Mucosa of descending colon (tissue), 3 donors: ENCODE measurements at regions not wholly inside any gene's neighbourhood (a gene's known extent, or its start where the extent isn't known, plus 50 kb on each side); places are given as distances from the start of the nearest gene placed in this dataset. TPM values are rescaled to one million over a fixed set of nuclear protein-coding genes. Genes with fewer than 3 reads are reported as not detected.

Experiments
- ATAC-seq: fragments of 200-7000 bp; cut with Tn5 transposase; one replicate; pipeline ENCODE4 v1.9.1; 2020; ENCODE audit warnings: mild to moderate bottlenecking, moderate library complexity
- DNase-seq, 3 donors: peaks; one replicate each; pipeline ENCODE4 v3.0.0-alpha.2; 2020
- H3K36me3 ChIP-seq: fragments of 200-600 bp; one replicate; pipeline ENCODE4 v1.8.0; 2021; ENCODE audit warnings: low read depth, mild to moderate bottlenecking
- H3K4me1 ChIP-seq: fragments of 200-600 bp; one replicate; pipeline ENCODE4 v1.8.0; 2021; ENCODE audit warnings: low read depth, mild to moderate bottlenecking
- H3K4me3 ChIP-seq: fragments of 200-600 bp; one replicate; pipeline ENCODE4 v1.8.0; 2021; ENCODE audit warnings: mild to moderate bottlenecking
- H3K9me3 ChIP-seq: fragments of 200-600 bp; one replicate; pipeline ENCODE4 v1.8.0; 2021; ENCODE audit warnings: mild to moderate bottlenecking
- intact Hi-C, 2 donors: fragments of 100-400 bp; cut with DNase I in 1 of 2; cut with micrococcal nuclease in 1 of 2; formaldehyde crosslinking; loops; one replicate each; pipeline versions ENCODE4 v1.11.0 to v1.11.1; 2022; cut with DNase I, micrococcal nuclease
- microRNA-seq: library from miRNA; unstranded; fragments of <30 nt; microRNA quantifications from one replicate; pipeline ENCODE4, GENCODE V29; 2019
- TF ChIP-seq, protein P1 (sequence below): fragments of 200-600 bp; IDR thresholded peaks from one replicate; pipeline ENCODE4 v1.8.0; 2022; ENCODE audit warnings: antibody characterized with exemption, mild to moderate bottlenecking
- donor health status: DM: no; HTN: no; CAD: no; lungs with moderate emphysema.
- donor health status: DM: no; HTN: no; CAD: no.
- donor health status: DM: no; HTN: yes; CAD: no.

DNA sequence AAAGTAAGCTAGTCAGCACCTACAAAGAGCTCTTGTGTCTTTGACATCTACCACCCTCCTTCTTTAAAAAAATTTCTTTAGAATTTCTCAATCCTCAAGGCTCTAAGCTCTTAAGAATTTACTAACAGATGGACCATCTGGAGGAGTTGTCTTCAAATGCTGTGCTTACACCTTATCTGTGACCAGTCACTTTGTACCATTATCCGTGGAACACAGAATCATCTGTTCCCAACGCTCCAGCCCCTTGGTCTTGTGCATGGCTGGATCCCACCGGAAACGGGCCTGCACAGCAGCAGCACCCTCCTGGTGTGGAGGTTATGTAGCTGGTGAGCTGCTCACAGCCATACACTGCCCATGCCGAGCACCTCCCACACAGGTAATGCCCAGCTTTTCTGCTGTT is 89.0 kb downstream of the TBX19 start:
- ATAC-seq (no peak), DNase-seq (no peak)
- Histone ChIP-seq H3K4me1 (no peaks in the 10 kb centered on the region), H3K4me3 (no peak overlapping the region), H3K36me3 (no peaks in the 10 kb centered on the region), H3K9me3 (no peaks in the 10 kb centered on the region)
- intact Hi-C loops, result no loop called here
- TF ChIP-seq, protein P1, sequence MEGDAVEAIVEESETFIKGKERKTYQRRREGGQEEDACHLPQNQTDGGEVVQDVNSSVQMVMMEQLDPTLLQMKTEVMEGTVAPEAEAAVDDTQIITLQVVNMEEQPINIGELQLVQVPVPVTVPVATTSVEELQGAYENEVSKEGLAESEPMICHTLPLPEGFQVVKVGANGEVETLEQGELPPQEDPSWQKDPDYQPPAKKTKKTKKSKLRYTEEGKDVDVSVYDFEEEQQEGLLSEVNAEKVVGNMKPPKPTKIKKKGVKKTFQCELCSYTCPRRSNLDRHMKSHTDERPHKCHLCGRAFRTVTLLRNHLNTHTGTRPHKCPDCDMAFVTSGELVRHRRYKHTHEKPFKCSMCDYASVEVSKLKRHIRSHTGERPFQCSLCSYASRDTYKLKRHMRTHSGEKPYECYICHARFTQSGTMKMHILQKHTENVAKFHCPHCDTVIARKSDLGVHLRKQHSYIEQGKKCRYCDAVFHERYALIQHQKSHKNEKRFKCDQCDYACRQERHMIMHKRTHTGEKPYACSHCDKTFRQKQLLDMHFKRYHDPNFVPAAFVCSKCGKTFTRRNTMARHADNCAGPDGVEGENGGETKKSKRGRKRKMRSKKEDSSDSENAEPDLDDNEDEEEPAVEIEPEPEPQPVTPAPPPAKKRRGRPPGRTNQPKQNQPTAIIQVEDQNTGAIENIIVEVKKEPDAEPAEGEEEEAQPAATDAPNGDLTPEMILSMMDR, result no peak

DNA sequence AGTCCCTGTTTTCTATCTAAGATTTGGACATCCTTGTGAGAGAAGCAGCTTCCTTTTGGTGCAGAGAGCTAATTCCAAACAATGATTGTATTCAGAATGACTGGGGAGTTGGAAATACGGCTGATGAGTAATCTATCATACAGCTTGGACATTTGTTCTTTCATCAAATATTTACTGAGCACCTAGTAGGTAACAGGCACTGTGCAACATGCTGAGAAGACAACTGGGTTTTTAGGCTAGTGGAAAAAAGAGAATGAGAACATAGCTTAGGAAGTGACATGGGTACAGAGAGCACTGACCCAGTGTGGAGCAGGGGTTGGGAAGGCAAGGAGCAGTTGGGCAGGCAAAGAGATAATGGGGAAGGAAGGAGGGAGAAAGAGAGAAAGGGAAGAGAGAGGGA is 87.5 kb downstream of the TBX19 start:
- DNase-seq (no peak), ATAC-seq (no peak)
- Histone ChIP-seq H3K4me1 (no peaks in the 10 kb centered on the region), H3K4me3 (no peak overlapping the region), H3K36me3 (no peaks in the 10 kb centered on the region), H3K9me3 (no peaks in the 10 kb centered on the region)
- TF ChIP-seq, protein P1, result no peak
- intact Hi-C loops, result no loop called here

DNA sequence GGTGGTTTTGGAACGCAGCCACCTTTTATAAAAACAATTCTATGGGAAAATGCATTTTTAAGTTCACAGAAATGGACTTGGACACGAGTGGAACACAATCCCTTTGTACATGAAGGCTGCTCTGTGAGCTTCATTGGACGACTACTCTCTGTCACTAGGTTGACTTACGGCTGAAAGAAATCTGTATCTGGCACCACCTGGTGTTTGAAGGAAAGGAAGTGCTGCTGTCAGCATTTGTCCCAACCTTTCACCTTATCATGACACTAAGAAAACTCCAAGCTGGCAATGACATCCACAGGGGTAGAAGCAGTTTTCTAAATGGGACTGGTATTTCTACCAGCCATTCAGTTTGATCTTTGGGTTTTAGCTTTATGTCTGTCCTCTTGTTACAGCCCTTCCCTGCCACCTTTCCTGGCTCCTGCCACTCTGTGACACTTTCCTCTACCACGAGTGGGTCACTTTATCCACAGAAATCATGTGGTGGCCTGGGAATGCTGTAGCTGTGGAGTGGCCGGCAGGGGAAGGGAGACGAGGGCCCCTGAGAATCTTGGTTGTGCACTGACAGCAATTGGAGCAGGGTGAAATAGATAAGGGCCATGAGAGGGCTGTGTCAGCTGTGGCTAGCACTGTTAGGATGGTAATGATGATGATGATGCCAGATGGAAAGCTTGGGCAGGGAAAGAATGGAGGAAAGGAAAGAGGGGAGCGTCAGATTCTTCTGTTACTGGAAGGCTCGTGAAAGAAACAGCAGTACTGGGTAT is 85.2 kb downstream of the TBX19 start:
- TF ChIP-seq, protein P1, result no peak
- no peaks in the 10 kb centered on the region for H3K4me1 ChIP-seq
- H3K4me3 ChIP-seq, result no peak overlapping the region
- intact Hi-C loops, result no loop called here
- peak in 1 of 3 donors; percentile 22 for DNase-seq
- no peaks in the 10 kb centered on the region for H3K36me3 ChIP-seq
- ATAC-seq, result peak; percentile 63
- H3K9me3 ChIP-seq, result no peaks in the 10 kb centered on the region

Small RNA genes in the stretch of these regions (microRNA-seq; reads per million reads assigned to microRNA genes)
- not detected for gene MIR557
